Kidney epithelial cell (primary cell): ENCODE measurements at regions not wholly inside any gene's neighbourhood (a gene's known extent, or its start where the extent isn't known, plus 50 kb on each side); places are given as distances from the start of the nearest gene placed in this dataset.
"Not testable (repeated sequence)": the region's sequence is repeated elsewhere in the genome, so short reads cannot be mapped to it uniquely, and the experiment has no call there.

Experiments used
- DNase-seq: peaks from one replicate; pipeline ENCODE4 v3.0.0-alpha.2; 2010; ENCODE audit warnings: low read depth
- H3K27me3 ChIP-seq: 2 replicates; pipeline ENCODE4 v1.6.0; 2011; ENCODE audit warnings: low read length; ENCODE audit not compliant: control insufficient read depth, insufficient read depth
- H3K36me3 ChIP-seq: 2 replicates; pipeline ENCODE4 v1.5.1; 2011; ENCODE audit warnings: low read length; ENCODE audit not compliant: control insufficient read depth, insufficient read depth
- H3K4me3 ChIP-seq: 2 replicates; pipeline ENCODE4 v1.5.1; 2011; ENCODE audit warnings: low read depth, mild to moderate bottlenecking, control low read depth, low read length

GRCh38 chr2:89968567-89968966 lies 1277.1 kb downstream of the RPIA start:
- H3K4me3 ChIP-seq, DNase-seq, H3K36me3 ChIP-seq, H3K27me3 ChIP-seq: not testable (repeated sequence)

- not testable (repeated sequence) for H3K36me3 ChIP-seq, DNase-seq, H3K4me3 ChIP-seq, H3K27me3 ChIP-seq
Observed at GRCh38 chr2:89969190-89969589, 1277.7 kb downstream of the RPIA start.

GRCh38 chr2:89973849-89974248 lies 1282.4 kb downstream of the RPIA start:
- not testable (repeated sequence) for H3K4me3 ChIP-seq, H3K27me3 ChIP-seq, DNase-seq, H3K36me3 ChIP-seq

- H3K27me3 ChIP-seq, DNase-seq, H3K4me3 ChIP-seq, H3K36me3 ChIP-seq: not testable (repeated sequence)
Observed at GRCh38 chr2:89979826-89980537, 1288.5 kb downstream of the RPIA start.

GRCh38 chr2:89982246-89982645 lies 1290.8 kb downstream of the RPIA start:
- H3K27me3 ChIP-seq, H3K36me3 ChIP-seq, H3K4me3 ChIP-seq, DNase-seq: not testable (repeated sequence)

GRCh38 chr2:89985650-89986049 lies 1294.2 kb downstream of the RPIA start:
- not testable (repeated sequence) for DNase-seq, H3K27me3 ChIP-seq, H3K36me3 ChIP-seq, H3K4me3 ChIP-seq

- H3K4me3 ChIP-seq, DNase-seq, H3K36me3 ChIP-seq, H3K27me3 ChIP-seq: not testable (repeated sequence)
Observed at GRCh38 chr2:89986532-89986931, 1295.1 kb downstream of the RPIA start.

GRCh38 chr2:89996779-89997178 lies 1305.3 kb downstream of the RPIA start:
- H3K36me3 ChIP-seq, H3K27me3 ChIP-seq, H3K4me3 ChIP-seq, DNase-seq: not testable (repeated sequence)

GRCh38 chr2:90004553-90004952 lies 1313.1 kb downstream of the RPIA start:
- not testable (repeated sequence) for H3K4me3 ChIP-seq, DNase-seq, H3K36me3 ChIP-seq, H3K27me3 ChIP-seq

GRCh38 chr2:90010442-90011100 lies 1319.1 kb downstream of the RPIA start:
- H3K27me3 ChIP-seq, H3K4me3 ChIP-seq, H3K36me3 ChIP-seq, DNase-seq: not testable (repeated sequence)

- H3K27me3 ChIP-seq, DNase-seq, H3K4me3 ChIP-seq, H3K36me3 ChIP-seq: not testable (repeated sequence)
Observed at GRCh38 chr2:90011101-90011443, 1319.6 kb downstream of the RPIA start.

- not testable (repeated sequence) for DNase-seq
Observed at GRCh38 chr2:90019908-90020307, 1328.4 kb downstream of the RPIA start.

GRCh38 chr2:90021234-90021633 lies 1329.8 kb downstream of the RPIA start:
- H3K27me3 ChIP-seq, H3K4me3 ChIP-seq, DNase-seq: not testable (repeated sequence)

More at GRCh38 chr2:90019908-90020307, 1328.4 kb downstream of the RPIA start:
- not testable (repeated sequence) for H3K4me3 ChIP-seq, H3K36me3 ChIP-seq, H3K27me3 ChIP-seq

GRCh38 chr2:90027231-90027643 lies 1335.8 kb downstream of the RPIA start:
- not testable (repeated sequence) for H3K36me3 ChIP-seq, H3K27me3 ChIP-seq, DNase-seq

More at GRCh38 chr2:90021234-90021633, 1329.8 kb downstream of the RPIA start:
- not testable (repeated sequence) for H3K36me3 ChIP-seq

GRCh38 chr2:90028381-90029079 lies 1337.1 kb downstream of the RPIA start:
- not testable (repeated sequence) for H3K27me3 ChIP-seq, H3K36me3 ChIP-seq, DNase-seq, H3K4me3 ChIP-seq

More at GRCh38 chr2:90027231-90027643, 1335.8 kb downstream of the RPIA start:
- H3K4me3 ChIP-seq: not testable (repeated sequence)
